SJCRH30 (cell line): ENCODE measurements at regions not wholly inside any gene's neighbourhood (a gene's known extent, or its start where the extent isn't known, plus 50 kb on each side); places are given as distances from the start of the nearest gene placed in this dataset.

Source experiments
- DNase-seq, 2 experiments: peaks; one replicate each; pipeline ENCODE4 v3.0.0-alpha.2; 2015 to 2020
- H3K27ac ChIP-seq: fragments of 250-450 bp; sonication (Bioruptor Pico); 2 replicates; pipeline ENCODE4 v1.5.1; 2020; ENCODE audit warnings: mild to moderate bottlenecking, moderate library complexity
- H3K27me3 ChIP-seq: fragments of 250-450 bp; sonication (Bioruptor Pico); 2 replicates; pipeline ENCODE4 v1.5.1; 2020; ENCODE audit warnings: mild to moderate bottlenecking, moderate library complexity
- H3K36me3 ChIP-seq: fragments of 250-450 bp; sonication (Bioruptor Pico); 2 replicates; pipeline ENCODE4 v1.5.1; 2020; ENCODE audit warnings: mild to moderate bottlenecking, moderate library complexity
- H3K4me1 ChIP-seq: fragments of 250-450 bp; sonication (Bioruptor Pico); 2 replicates; pipeline ENCODE4 v1.5.1; 2020; ENCODE audit warnings: mild to moderate bottlenecking, moderate library complexity
- H3K4me3 ChIP-seq: fragments of 250-450 bp; sonication (Bioruptor Pico); 2 replicates; pipeline ENCODE4 v1.5.1; 2020; ENCODE audit warnings: mild to moderate bottlenecking, moderate library complexity
- H3K9me3 ChIP-seq: fragments of 250-450 bp; sonication (Bioruptor Pico); replicated peaks from 2 replicates; pipeline ENCODE4 v1.5.1; 2020; ENCODE audit warnings: mild to moderate bottlenecking, moderate library complexity

- Histone ChIP-seq H3K36me3 (no peaks in the 10 kb centered on the region), H3K27ac (no peak overlapping the region)
- no peak for DNase-seq
These were observed 128.7 kb upstream of the SLC10A2 start for GRCh38 chr13:103194871-103195270.

GRCh38 chr13:103192511-103193135, 126.4 kb upstream of the SLC10A2 start:
- H3K4me1 ChIP-seq, result no peaks in the 10 kb centered on the region
- H3K4me3 ChIP-seq, result no peak overlapping the region
- H3K27ac ChIP-seq, result no peak overlapping the region
- no peak for DNase-seq
- no peaks in the 10 kb centered on the region for H3K36me3 ChIP-seq
- no peaks in the 10 kb centered on the region for H3K27me3 ChIP-seq
- H3K9me3 ChIP-seq, result no peaks in the 10 kb centered on the region

More at GRCh38 chr13:103194871-103195270, 128.7 kb upstream of the SLC10A2 start:
- Histone ChIP-seq H3K4me3 (no peak overlapping the region), H3K27me3 (no peaks in the 10 kb centered on the region), H3K4me1 (no peaks in the 10 kb centered on the region), H3K9me3 (no peaks in the 10 kb centered on the region)

- H3K27ac ChIP-seq, result no peak overlapping the region
- no peak for DNase-seq
- no peaks in the 10 kb centered on the region for H3K9me3 ChIP-seq
- no peak overlapping the region for H3K4me3 ChIP-seq
- H3K27me3 ChIP-seq, result no peaks in the 10 kb centered on the region
- H3K36me3 ChIP-seq, result no peaks in the 10 kb centered on the region
- no peaks in the 10 kb centered on the region for H3K4me1 ChIP-seq
These were observed 124.6 kb upstream of the SLC10A2 start for GRCh38 chr13:103190841-103191240.

- H3K4me1 ChIP-seq, result no peaks in the 10 kb centered on the region
- H3K36me3 ChIP-seq, result no peaks in the 10 kb centered on the region
- H3K9me3 ChIP-seq, result no peaks in the 10 kb centered on the region
- H3K4me3 ChIP-seq, result no peak overlapping the region
- H3K27ac ChIP-seq, result no peak overlapping the region
- H3K27me3 ChIP-seq, result no peaks in the 10 kb centered on the region
- peak in 1 of 2 experiments; percentile 27 for DNase-seq
These were observed 122.6 kb upstream of the SLC10A2 start for GRCh38 chr13:103188713-103189326.

GRCh38 chr13:103187721-103188156, 121.5 kb upstream of the SLC10A2 start:
- Histone ChIP-seq H3K27ac (no peak overlapping the region), H3K27me3 (no peaks in the 10 kb centered on the region), H3K36me3 (no peaks in the 10 kb centered on the region), H3K9me3 (no peaks in the 10 kb centered on the region), H3K4me1 (no peaks in the 10 kb centered on the region), H3K4me3 (no peak overlapping the region)
- DNase-seq, result peak in 1 of 2 experiments; percentile 4

- no peaks in the 10 kb centered on the region for H3K9me3 ChIP-seq
These were observed 118.2 kb upstream of the SLC10A2 start for GRCh38 chr13:103184413-103184812.

GRCh38 chr13:103178986-103179943, 113.0 kb upstream of the SLC10A2 start:
- H3K27me3 ChIP-seq, result no peaks in the 10 kb centered on the region
- no peak overlapping the region for H3K27ac ChIP-seq
- no peak for DNase-seq
- no peaks in the 10 kb centered on the region for H3K9me3 ChIP-seq
- no peaks in the 10 kb centered on the region for H3K4me1 ChIP-seq
- H3K4me3 ChIP-seq, result no peak overlapping the region
- no peaks in the 10 kb centered on the region for H3K36me3 ChIP-seq

More at GRCh38 chr13:103184413-103184812, 118.2 kb upstream of the SLC10A2 start:
- H3K27ac ChIP-seq, result no peak overlapping the region
- no peak overlapping the region for H3K4me3 ChIP-seq
- no peak for DNase-seq
- no peaks in the 10 kb centered on the region for H3K27me3 ChIP-seq
- H3K36me3 ChIP-seq, result no peaks in the 10 kb centered on the region
- H3K4me1 ChIP-seq, result no peaks in the 10 kb centered on the region

- no peaks in the 10 kb centered on the region for H3K4me1 ChIP-seq
- no peaks in the 10 kb centered on the region for H3K36me3 ChIP-seq
- DNase-seq, result no peak
- H3K9me3 ChIP-seq, result no peaks in the 10 kb centered on the region
- no peaks in the 10 kb centered on the region for H3K27me3 ChIP-seq
- no peak overlapping the region for H3K4me3 ChIP-seq
- H3K27ac ChIP-seq, result no peak overlapping the region
These were observed 108.7 kb upstream of the SLC10A2 start for GRCh38 chr13:103174966-103175365.

- DNase-seq, result no peak
- Histone ChIP-seq H3K36me3 (no peaks in the 10 kb centered on the region), H3K4me3 (no peak overlapping the region), H3K4me1 (no peaks in the 10 kb centered on the region), H3K9me3 (no peaks in the 10 kb centered on the region), H3K27me3 (no peaks in the 10 kb centered on the region), H3K27ac (no peak overlapping the region)
These were observed 102.8 kb upstream of the SLC10A2 start for GRCh38 chr13:103168901-103169508.

- H3K4me3 ChIP-seq, result no peak overlapping the region
- H3K4me1 ChIP-seq, result no peaks in the 10 kb centered on the region
- H3K27ac ChIP-seq, result no peak overlapping the region
- no peaks in the 10 kb centered on the region for H3K27me3 ChIP-seq
- H3K9me3 ChIP-seq, result no peaks in the 10 kb centered on the region
- H3K36me3 ChIP-seq, result no peaks in the 10 kb centered on the region
- no peak for DNase-seq
These were observed 98.0 kb upstream of the SLC10A2 start for GRCh38 chr13:103164251-103164650.

- H3K9me3 ChIP-seq, result no peaks in the 10 kb centered on the region
- no peak for DNase-seq
- H3K4me3 ChIP-seq, result no peak overlapping the region
- H3K4me1 ChIP-seq, result no peaks in the 10 kb centered on the region
- H3K36me3 ChIP-seq, result no peaks in the 10 kb centered on the region
- no peaks in the 10 kb centered on the region for H3K27me3 ChIP-seq
- no peak overlapping the region for H3K27ac ChIP-seq
These were observed 95.3 kb upstream of the SLC10A2 start for GRCh38 chr13:103161476-103161875.

- Histone ChIP-seq H3K4me1 (no peaks in the 10 kb centered on the region), H3K4me3 (no peak overlapping the region), H3K36me3 (no peaks in the 10 kb centered on the region), H3K27me3 (no peaks in the 10 kb centered on the region), H3K27ac (no peak overlapping the region), H3K9me3 (no peaks in the 10 kb centered on the region)
- DNase-seq, result no peak
These were observed 91.4 kb upstream of the SLC10A2 start for GRCh38 chr13:103157434-103158145.

- Histone ChIP-seq H3K4me1 (no peaks in the 10 kb centered on the region), H3K9me3 (no peaks in the 10 kb centered on the region), H3K27me3 (no peaks in the 10 kb centered on the region), H3K27ac (no peak overlapping the region), H3K4me3 (no peak overlapping the region), H3K36me3 (no peaks in the 10 kb centered on the region)
- DNase-seq, result no peak
These were observed 90.8 kb upstream of the SLC10A2 start for GRCh38 chr13:103157016-103157415.

- Histone ChIP-seq H3K4me1 (no peaks in the 10 kb centered on the region), H3K36me3 (no peaks in the 10 kb centered on the region), H3K4me3 (no peak overlapping the region), H3K27me3 (no peaks in the 10 kb centered on the region), H3K9me3 (no peaks in the 10 kb centered on the region), H3K27ac (no peak overlapping the region)
- no peak for DNase-seq
These were observed 90.3 kb upstream of the SLC10A2 start for GRCh38 chr13:103156346-103156998.
